ENCODE measurements at regions not wholly inside any gene's neighbourhood (a gene's known extent, or its start where the extent isn't known, plus 50 kb on each side); places are given as distances from the start of the nearest gene placed in this dataset.

DNA sequence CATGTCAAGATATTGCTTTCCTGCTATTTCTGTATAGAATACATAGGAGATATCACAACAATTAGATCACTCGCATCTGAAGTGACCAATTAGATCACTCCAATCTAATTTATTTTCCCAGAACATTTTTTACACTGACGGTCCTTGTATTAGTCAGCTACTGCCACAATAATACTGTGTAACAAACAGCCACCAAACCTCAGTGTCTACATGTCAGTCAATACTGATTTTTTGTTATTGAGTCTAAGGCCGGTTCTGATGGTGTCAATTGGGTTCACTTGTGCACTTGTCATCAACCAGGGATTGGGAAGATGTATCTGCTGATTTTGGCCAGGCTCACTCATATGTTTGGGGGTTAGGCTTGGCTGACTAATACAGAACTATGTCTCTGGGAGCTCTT is 275.9 kb upstream of the NFE2L3 start:
- Histone ChIP-seq H3K4me1 (ENCODE audit: control insufficient read depth in 1 of 2, insufficient read depth in 2 of 2, low read length in 2 of 2) (no peaks in the 10 kb centered on the region), H3K9me3 (ENCODE audit: control insufficient read depth in 1 of 2, insufficient read depth in 1 of 2, low read depth in 1 of 2, low read length in 2 of 2) (no peaks in the 10 kb centered on the region), H3K36me3 (ENCODE audit: control insufficient read depth in 1 of 2, insufficient read depth in 2 of 2, low read length in 2 of 2) (no peaks in the 10 kb centered on the region), H2AFZ (ENCODE audit: low read depth, low read length, poor library complexity, severe bottlenecking) (no peak overlapping the region), H3K27me3 (ENCODE audit: insufficient read depth, low read length) (peaks cover 44% of the 10 kb centered on the region), H3K9me2 (ENCODE audit: insufficient read depth) (no peaks in the 10 kb centered on the region), H3K4me3 (replicated peaks in 1 of 2; ENCODE audit: low read depth in 1 of 2, low read length in 2 of 2) (no peak overlapping the region), H3K9ac (ENCODE audit: low read length) (no peak overlapping the region), H3K4me2 (ENCODE audit: low read length) (no peak overlapping the region), H4K20me1 (ENCODE audit: insufficient read depth) (no peaks in the 10 kb centered on the region), H3K27ac (ENCODE audit: low read depth, low read length) (no peak overlapping the region), H3K79me2 (ENCODE audit: insufficient read depth, low read length) (no peaks in the 10 kb centered on the region)
- RAD21 ChIA-PET (ENCODE audit: low non-redundant PET in 1 of 2, low total read pairs in 2 of 2, uncharacterized antibody in 2 of 2, unreplicated experiment in 2 of 2) = no interaction called here
- TF ChIP-seq EZH2 (IDR thresholded peaks at IDR 0.05) (no peak), EZH2phosphoT487 (IDR thresholded peaks at IDR 0.05; ENCODE audit: borderline replicate concordance) (no peak), ELF1 (IDR thresholded peaks at IDR 0.05; ENCODE audit: borderline replicate concordance, low read depth) (no peak), SIN3A (IDR thresholded peaks at IDR 0.05; ENCODE audit: low read depth) (no peak), YY1 (IDR thresholded peaks at IDR 0.05; ENCODE audit: extremely low read depth, insufficient replicate concordance, low read depth, low read length) (no peak), ZNF274 (IDR thresholded peaks at IDR 0.05; ENCODE audit: low read depth, low read length) (no peak), POLR2A (IDR thresholded peaks at IDR 0.05; ENCODE audit: borderline replicate concordance, extremely low read depth, insufficient read depth, insufficient read length) (no peak), CEBPB (IDR thresholded peaks at IDR 0.05; ENCODE audit: low read depth) (no peak), JUND (IDR thresholded peaks at IDR 0.05) (no peak)
- TF ChIP-seq, protein P1, sequence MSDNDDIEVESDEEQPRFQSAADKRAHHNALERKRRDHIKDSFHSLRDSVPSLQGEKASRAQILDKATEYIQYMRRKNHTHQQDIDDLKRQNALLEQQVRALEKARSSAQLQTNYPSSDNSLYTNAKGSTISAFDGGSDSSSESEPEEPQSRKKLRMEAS (IDR thresholded peaks at IDR 0.05) = no peak
- TF ChIP-seq, protein P2, sequence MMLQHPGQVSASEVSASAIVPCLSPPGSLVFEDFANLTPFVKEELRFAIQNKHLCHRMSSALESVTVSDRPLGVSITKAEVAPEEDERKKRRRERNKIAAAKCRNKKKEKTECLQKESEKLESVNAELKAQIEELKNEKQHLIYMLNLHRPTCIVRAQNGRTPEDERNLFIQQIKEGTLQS (IDR thresholded peaks at IDR 0.05) = no peak
- TF ChIP-seq, protein P3, sequence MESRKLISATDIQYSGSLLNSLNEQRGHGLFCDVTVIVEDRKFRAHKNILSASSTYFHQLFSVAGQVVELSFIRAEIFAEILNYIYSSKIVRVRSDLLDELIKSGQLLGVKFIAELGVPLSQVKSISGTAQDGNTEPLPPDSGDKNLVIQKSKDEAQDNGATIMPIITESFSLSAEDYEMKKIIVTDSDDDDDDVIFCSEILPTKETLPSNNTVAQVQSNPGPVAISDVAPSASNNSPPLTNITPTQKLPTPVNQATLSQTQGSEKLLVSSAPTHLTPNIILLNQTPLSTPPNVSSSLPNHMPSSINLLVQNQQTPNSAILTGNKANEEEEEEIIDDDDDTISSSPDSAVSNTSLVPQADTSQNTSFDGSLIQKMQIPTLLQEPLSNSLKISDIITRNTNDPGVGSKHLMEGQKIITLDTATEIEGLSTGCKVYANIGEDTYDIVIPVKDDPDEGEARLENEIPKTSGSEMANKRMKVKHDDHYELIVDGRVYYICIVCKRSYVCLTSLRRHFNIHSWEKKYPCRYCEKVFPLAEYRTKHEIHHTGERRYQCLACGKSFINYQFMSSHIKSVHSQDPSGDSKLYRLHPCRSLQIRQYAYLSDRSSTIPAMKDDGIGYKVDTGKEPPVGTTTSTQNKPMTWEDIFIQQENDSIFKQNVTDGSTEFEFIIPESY (IDR thresholded peaks at IDR 0.05; ENCODE audit: extremely low read depth, insufficient replicate concordance, low read length) = no peak
- TF ChIP-seq, protein P4, sequence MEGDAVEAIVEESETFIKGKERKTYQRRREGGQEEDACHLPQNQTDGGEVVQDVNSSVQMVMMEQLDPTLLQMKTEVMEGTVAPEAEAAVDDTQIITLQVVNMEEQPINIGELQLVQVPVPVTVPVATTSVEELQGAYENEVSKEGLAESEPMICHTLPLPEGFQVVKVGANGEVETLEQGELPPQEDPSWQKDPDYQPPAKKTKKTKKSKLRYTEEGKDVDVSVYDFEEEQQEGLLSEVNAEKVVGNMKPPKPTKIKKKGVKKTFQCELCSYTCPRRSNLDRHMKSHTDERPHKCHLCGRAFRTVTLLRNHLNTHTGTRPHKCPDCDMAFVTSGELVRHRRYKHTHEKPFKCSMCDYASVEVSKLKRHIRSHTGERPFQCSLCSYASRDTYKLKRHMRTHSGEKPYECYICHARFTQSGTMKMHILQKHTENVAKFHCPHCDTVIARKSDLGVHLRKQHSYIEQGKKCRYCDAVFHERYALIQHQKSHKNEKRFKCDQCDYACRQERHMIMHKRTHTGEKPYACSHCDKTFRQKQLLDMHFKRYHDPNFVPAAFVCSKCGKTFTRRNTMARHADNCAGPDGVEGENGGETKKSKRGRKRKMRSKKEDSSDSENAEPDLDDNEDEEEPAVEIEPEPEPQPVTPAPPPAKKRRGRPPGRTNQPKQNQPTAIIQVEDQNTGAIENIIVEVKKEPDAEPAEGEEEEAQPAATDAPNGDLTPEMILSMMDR (IDR thresholded peaks at IDR 0.05 in 2 of 3, conservative IDR thresholded peaks at IDR 0.05 in 1 of 3; ENCODE audit: borderline replicate concordance in 1 of 3, insufficient read depth in 1 of 3, low read depth in 2 of 3, low read length in 2 of 3) = no peak
- TF ChIP-seq, protein P5, sequence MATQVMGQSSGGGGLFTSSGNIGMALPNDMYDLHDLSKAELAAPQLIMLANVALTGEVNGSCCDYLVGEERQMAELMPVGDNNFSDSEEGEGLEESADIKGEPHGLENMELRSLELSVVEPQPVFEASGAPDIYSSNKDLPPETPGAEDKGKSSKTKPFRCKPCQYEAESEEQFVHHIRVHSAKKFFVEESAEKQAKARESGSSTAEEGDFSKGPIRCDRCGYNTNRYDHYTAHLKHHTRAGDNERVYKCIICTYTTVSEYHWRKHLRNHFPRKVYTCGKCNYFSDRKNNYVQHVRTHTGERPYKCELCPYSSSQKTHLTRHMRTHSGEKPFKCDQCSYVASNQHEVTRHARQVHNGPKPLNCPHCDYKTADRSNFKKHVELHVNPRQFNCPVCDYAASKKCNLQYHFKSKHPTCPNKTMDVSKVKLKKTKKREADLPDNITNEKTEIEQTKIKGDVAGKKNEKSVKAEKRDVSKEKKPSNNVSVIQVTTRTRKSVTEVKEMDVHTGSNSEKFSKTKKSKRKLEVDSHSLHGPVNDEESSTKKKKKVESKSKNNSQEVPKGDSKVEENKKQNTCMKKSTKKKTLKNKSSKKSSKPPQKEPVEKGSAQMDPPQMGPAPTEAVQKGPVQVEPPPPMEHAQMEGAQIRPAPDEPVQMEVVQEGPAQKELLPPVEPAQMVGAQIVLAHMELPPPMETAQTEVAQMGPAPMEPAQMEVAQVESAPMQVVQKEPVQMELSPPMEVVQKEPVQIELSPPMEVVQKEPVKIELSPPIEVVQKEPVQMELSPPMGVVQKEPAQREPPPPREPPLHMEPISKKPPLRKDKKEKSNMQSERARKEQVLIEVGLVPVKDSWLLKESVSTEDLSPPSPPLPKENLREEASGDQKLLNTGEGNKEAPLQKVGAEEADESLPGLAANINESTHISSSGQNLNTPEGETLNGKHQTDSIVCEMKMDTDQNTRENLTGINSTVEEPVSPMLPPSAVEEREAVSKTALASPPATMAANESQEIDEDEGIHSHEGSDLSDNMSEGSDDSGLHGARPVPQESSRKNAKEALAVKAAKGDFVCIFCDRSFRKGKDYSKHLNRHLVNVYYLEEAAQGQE (IDR thresholded peaks at IDR 0.05; ENCODE audit: low read depth) = no peak
- POLR2A ChIA-PET = no interaction called here
- BruUV-seq (replicated peaks) = no TSS peak
- CTCF ChIA-PET = no interaction called here
- intact Hi-C loops (cut with micrococcal nuclease) = no loop called here
- no peak for DNase-seq (ENCODE audit: low read depth, low spot score)
- ATAC-seq = no peak

Measured in HCT116 (cell line).